Body of pancreas (tissue), 4 donors: ENCODE measurements at regions not wholly inside any gene's neighbourhood (a gene's known extent, or its start where the extent isn't known, plus 50 kb on each side); places are given as distances from the start of the nearest gene placed in this dataset.

Source experiments
- ATAC-seq: fragments of 150-250 bp; one replicate; pipeline ENCODE4 v1.9.1; 2016
- DNase-seq, 4 donors: peaks; one replicate each; pipeline ENCODE4 v3.0.0-alpha.2; 2019
- H3K27ac ChIP-seq, 4 donors: fragments of 200-600 bp; sonication (generic); 1 replicate in 3 of 4; 2 replicates in 1 of 4; pipeline versions ENCODE4 v1.5.1 to v1.6.1; 2016 to 2019; ENCODE audit warnings: mild to moderate bottlenecking in 1 of 4, mixed read lengths in 1 of 4, moderate library complexity in 1 of 4
- H3K27me3 ChIP-seq, 2 donors: fragments of 200-600 bp; sonication (generic); one replicate each; pipeline ENCODE4 v1.6.0; 2016; ENCODE audit warnings: mild to moderate bottlenecking in 1 of 2
- H3K36me3 ChIP-seq, 2 donors: fragments of 200-600 bp; sonication (generic); replicated peaks in 1 of 2; 2 replicates each; pipeline ENCODE4 v1.5.1; 2016; ENCODE audit warnings: low read depth in 2 of 2; ENCODE audit not compliant: insufficient read depth in 1 of 2
- H3K4me1 ChIP-seq: fragments of 200-600 bp; sonication (generic); one replicate; pipeline ENCODE4 v1.6.0; 2016
- H3K4me3 ChIP-seq, 2 donors: fragments of 200-600 bp; sonication (generic); 1 replicate in 1 of 2; 2 replicates in 1 of 2; pipeline ENCODE4 v1.5.1; 2016 to 2019
- H3K9me3 ChIP-seq, 3 donors: fragments of 200-600 bp; sonication (generic); 1 replicate in 2 of 3; 2 replicates in 1 of 3; pipeline ENCODE4 v1.5.1; 2016
- POLR2A ChIP-seq, 3 donors: fragments of 450-650 bp; IDR thresholded peaks; one replicate each; pipeline ENCODE4 v1.6.1; 2016; ENCODE audit warnings: antibody characterized with exemption in 3 of 3, mild to moderate bottlenecking in 2 of 3
- WGBS, 2 donors: methylation state at CpG; one replicate each; pipeline ENCODE4 v1.1.5; 2017; 5-methylcytosine and 5-hydroxymethylcytosine counted together
- intact Hi-C: fragments of 100-400 bp; cut with DNase I; formaldehyde crosslinking; loops from one replicate; pipeline ENCODE4 v1.15.1; 2023
- TF ChIP-seq, protein P1 (sequence below), 7 experiments: fragments of 450-650 bp in 4 of 7; fragments of 200-600 bp in 3 of 7; sonication (generic) in 3 of 7; IDR thresholded peaks; one replicate each; pipeline ENCODE4 v1.5.1; 2016 to 2019; ENCODE audit warnings: antibody characterized with exemption in 7 of 7

- peak overlapping the region in 1 of 4 donors; percentile 72 for H3K27ac ChIP-seq
- 37 to 48% methylated on average over 5 of the region's 5 CpGs for WGBS, 2 donors
- H3K36me3 ChIP-seq, result no peaks in the 10 kb centered on the region
- H3K9me3 ChIP-seq, result no peaks in the 10 kb centered on the region
- intact Hi-C loops, result no loop called here
- H3K27me3 ChIP-seq, result no peaks in the 10 kb centered on the region
- H3K4me3 ChIP-seq, result no peak overlapping the region
- H3K4me1 ChIP-seq, result peaks cover 12% of the 10 kb centered on the region
- no peak for DNase-seq
- TF ChIP-seq, protein P1, sequence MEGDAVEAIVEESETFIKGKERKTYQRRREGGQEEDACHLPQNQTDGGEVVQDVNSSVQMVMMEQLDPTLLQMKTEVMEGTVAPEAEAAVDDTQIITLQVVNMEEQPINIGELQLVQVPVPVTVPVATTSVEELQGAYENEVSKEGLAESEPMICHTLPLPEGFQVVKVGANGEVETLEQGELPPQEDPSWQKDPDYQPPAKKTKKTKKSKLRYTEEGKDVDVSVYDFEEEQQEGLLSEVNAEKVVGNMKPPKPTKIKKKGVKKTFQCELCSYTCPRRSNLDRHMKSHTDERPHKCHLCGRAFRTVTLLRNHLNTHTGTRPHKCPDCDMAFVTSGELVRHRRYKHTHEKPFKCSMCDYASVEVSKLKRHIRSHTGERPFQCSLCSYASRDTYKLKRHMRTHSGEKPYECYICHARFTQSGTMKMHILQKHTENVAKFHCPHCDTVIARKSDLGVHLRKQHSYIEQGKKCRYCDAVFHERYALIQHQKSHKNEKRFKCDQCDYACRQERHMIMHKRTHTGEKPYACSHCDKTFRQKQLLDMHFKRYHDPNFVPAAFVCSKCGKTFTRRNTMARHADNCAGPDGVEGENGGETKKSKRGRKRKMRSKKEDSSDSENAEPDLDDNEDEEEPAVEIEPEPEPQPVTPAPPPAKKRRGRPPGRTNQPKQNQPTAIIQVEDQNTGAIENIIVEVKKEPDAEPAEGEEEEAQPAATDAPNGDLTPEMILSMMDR (IDR thresholded peaks at IDR 0.05), result no peak
- no peak for ATAC-seq
Observed at GRCh38 chr2:38440655-38441054, 63.6 kb upstream of the ATL2 start.

GRCh38 chr2:38439863-38440262 is 62.8 kb upstream of the ATL2 start:
- WGBS, 2 donors, result 40 to 49% methylated on average over 3 of the region's 3 CpGs
- H3K9me3 ChIP-seq, result no peaks in the 10 kb centered on the region
- no peaks in the 10 kb centered on the region for H3K36me3 ChIP-seq
- no peak for TF ChIP-seq POLR2A (IDR thresholded peaks at IDR 0.05)
- TF ChIP-seq, protein P1 (IDR thresholded peaks at IDR 0.05), result no peak
- ATAC-seq, result peak; percentile 67
- H3K4me3 ChIP-seq, result no peak overlapping the region
- no peaks in the 10 kb centered on the region for H3K27me3 ChIP-seq
- DNase-seq, result peak in 1 of 4 donors; percentile 5
- intact Hi-C loops, result no loop called here
- peak overlapping the region in 3 of 4 donors; percentile 41 to 72 (median 54) for H3K27ac ChIP-seq
- H3K4me1 ChIP-seq, result peaks cover 12% of the 10 kb centered on the region

DNA sequence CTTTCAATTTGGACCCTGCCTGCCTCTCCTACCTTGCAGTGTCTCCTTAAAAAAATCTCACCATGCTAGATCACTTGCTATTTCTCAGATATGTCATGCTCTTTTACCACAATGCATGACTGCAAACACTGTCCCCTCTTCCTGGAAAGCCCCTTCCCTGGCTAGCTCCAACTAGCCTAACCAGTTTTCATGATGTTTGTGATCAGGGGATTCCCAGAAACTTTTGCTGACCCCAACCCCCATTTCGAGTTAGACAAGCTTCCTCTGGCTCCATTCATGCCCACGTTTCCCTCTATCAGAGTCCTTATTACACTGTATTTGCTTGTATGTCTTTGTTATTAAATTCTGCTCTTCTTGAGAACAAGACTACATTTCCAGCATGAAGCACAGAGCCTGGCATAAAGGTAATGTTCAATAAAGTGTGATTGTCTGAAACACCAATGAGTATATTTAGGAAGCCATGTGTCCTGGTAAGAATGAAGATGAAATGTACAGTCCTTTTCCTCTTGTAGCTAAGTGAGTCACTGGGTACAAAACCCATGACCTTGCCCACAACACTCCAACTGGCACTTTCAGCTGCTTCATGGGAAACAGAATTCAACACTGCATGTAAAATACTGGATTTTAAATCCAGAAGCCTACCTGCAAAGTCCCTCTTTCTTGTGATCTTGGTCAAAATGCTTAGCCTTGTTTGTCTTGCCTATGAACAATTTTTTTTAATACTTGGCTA is 62.0 kb upstream of the ATL2 start:
- Histone ChIP-seq H3K9me3 (no peaks in the 10 kb centered on the region), H3K27me3 (no peaks in the 10 kb centered on the region), H3K36me3 (no peaks in the 10 kb centered on the region), H3K27ac (peak overlapping the region in 3 of 4 donors; percentile 41 to 72 (median 54)), H3K4me1 (peaks cover 12% of the 10 kb centered on the region), H3K4me3 (no peak overlapping the region)
- DNase-seq, result peak in 3 of 4 donors; percentile 9 to 44 (median 22)
- no peak for TF ChIP-seq POLR2A (IDR thresholded peaks at IDR 0.05)
- TF ChIP-seq, protein P1 (IDR thresholded peaks at IDR 0.05), result no peak
- intact Hi-C loops, result no loop called here
- peak; percentile 57 for ATAC-seq
- WGBS, 2 donors, result 21 to 30% methylated on average over 2 of the region's 2 CpGs

- no peak for TF ChIP-seq POLR2A (IDR thresholded peaks at IDR 0.05)
- TF ChIP-seq, protein P1 (IDR thresholded peaks at IDR 0.05), result no peak
- 42 to 56% methylated on average over 2 of the region's 2 CpGs for WGBS, 2 donors
- peak overlapping the region in 2 of 4 donors; percentile 54 to 72 for H3K27ac ChIP-seq
- intact Hi-C loops, result no loop called here
- H3K4me1 ChIP-seq, result peaks cover 12% of the 10 kb centered on the region
- DNase-seq (no peak), ATAC-seq (no peak)
- H3K36me3 ChIP-seq, result no peaks in the 10 kb centered on the region
- H3K4me3 ChIP-seq, result no peak overlapping the region
- H3K9me3 ChIP-seq, result no peaks in the 10 kb centered on the region
- no peaks in the 10 kb centered on the region for H3K27me3 ChIP-seq
Observed at GRCh38 chr2:38438133-38438882, 61.2 kb upstream of the ATL2 start.
